Tibial nerve (tissue), 4 donors: ENCODE measurements at regions not wholly inside any gene's neighbourhood (a gene's known extent, or its start where the extent isn't known, plus 50 kb on each side); places are given as distances from the start of the nearest gene placed in this dataset.

Experiments used
- CTCF ChIP-seq, 5 experiments: fragments of 200-600 bp in 3 of 5; fragments of 450-650 bp in 2 of 5; sonication (generic) in 3 of 5; IDR thresholded peaks; one replicate each; pipeline ENCODE4 v1.5.1; 2016 to 2019; ENCODE audit warnings: antibody characterized with exemption in 5 of 5, mild to moderate bottlenecking in 3 of 5, moderate library complexity in 2 of 5
- EP300 ChIP-seq, 2 donors: sonication (generic); formaldehyde crosslinking; IDR thresholded peaks; one replicate each; pipeline ENCODE4 v1.6.1; 2017; ENCODE audit warnings: antibody characterized with exemption in 2 of 2, mild to moderate bottlenecking in 1 of 2
- POLR2A ChIP-seq, 2 donors: fragments of 450-650 bp; IDR thresholded peaks; one replicate each; pipeline ENCODE4 v1.6.1; 2017; ENCODE audit warnings: antibody characterized with exemption in 2 of 2, mild to moderate bottlenecking in 2 of 2, moderate library complexity in 2 of 2

- TF ChIP-seq CTCF (IDR thresholded peaks at IDR 0.05) (no peak), POLR2A (IDR thresholded peaks at IDR 0.05) (no peak), EP300 (IDR thresholded peaks at IDR 0.05) (no peak)
Observed at GRCh38 chr14:71267691-71268090, 360.4 kb downstream of the PCNX1 start.
